ENCODE measurements at regions not wholly inside any gene's neighbourhood (a gene's known extent, or its start where the extent isn't known, plus 50 kb on each side); places are given as distances from the start of the nearest gene placed in this dataset.
"Not testable (repeated sequence)": the region's sequence is repeated elsewhere in the genome, so short reads cannot be mapped to it uniquely, and the experiment has no call there.

DNA sequence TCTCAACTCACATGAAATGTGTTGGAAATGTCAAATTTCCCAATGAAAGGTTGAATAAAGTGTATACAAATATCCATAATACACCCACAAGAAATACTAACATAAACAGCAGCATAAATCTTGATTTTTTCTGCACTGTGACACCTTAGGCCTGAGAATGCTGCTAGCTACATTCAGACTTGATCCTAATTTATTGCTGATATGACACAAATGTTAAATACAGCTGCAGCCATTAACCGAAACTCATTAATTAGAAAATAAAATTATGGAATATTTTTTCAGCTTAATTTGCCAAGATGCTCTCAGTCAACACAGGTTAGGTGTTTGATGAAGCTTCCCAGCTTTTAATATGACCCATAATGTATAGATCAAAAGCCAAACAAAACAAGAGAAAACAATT, 914.3 kb upstream of the C9orf72 start:
- no peak for DNase-seq
- TF ChIP-seq GATA1 (IDR thresholded peaks at IDR 0.05; ENCODE audit: low read depth, low read length) (no peak), POLR2A (IDR thresholded peaks at IDR 0.05; ENCODE audit: low read length) (no peak)

DNA sequence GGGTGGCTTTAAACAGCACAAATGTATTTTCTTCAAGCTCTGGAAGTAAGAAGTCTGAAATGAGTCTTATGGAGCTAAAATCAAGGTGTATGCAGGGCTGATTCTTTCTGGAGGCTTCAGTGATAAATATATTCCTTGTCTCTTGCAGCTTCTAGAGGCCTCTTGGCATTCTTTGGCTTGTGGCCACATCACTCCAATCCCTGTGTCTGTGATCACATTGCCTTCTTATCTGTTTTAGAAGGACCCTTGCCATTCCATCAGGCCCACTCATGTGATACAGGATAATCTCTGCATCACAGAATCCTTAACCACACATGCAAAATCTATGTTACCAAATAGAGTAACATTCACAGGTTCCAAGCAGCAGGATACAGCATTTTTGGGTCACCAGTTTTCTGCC, 917.8 kb upstream of the C9orf72 start:
- DNase-seq: no peak
- no peak for TF ChIP-seq GATA1 (IDR thresholded peaks at IDR 0.05; ENCODE audit: low read depth, low read length)
- no peak for TF ChIP-seq POLR2A (IDR thresholded peaks at IDR 0.05; ENCODE audit: low read length)

DNA sequence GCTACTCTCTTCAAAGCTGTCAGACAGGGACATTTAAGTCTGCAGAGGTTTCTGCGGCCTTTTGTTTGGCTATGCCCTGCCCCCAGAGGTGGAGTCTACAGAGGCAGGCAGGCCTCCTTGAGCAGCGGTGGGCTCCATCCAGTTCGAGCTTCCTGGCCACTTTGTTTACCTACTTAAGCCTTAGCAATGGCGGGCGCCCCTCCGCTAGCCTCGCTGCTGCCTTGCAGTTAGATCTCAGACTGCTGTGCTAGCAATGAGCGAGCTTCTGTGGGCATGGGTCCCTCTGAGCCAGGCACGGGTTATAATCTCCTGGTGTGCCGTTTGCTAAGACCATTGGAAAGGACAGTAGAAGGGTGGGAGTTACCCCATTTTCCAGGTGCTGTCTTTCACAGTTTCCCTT, 924.9 kb upstream of the C9orf72 start:
- DNase-seq: not testable (repeated sequence)

DNA sequence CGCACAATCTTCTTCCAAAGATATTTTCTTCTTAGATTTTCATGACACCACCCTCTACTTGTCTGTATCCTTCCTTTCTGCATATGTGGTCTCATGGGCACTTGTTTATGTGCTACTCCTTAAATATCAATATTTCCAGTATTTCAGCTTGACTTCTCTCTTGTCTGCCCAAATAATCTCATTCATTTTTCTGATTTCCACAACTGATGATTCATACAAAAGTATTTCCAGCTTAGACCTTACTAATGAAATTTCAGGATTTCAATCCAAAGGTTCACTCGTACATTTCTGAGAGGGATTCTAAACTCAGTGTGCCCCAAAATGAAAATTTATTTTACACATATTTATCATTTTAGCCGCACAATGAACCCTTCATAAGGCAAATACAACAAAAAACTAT, 928.9 kb upstream of the C9orf72 start:
- no peak for TF ChIP-seq GATA1 (IDR thresholded peaks at IDR 0.05; ENCODE audit: low read depth, low read length)
- TF ChIP-seq POLR2A (IDR thresholded peaks at IDR 0.05; ENCODE audit: low read length): no peak
- DNase-seq: no peak

DNA sequence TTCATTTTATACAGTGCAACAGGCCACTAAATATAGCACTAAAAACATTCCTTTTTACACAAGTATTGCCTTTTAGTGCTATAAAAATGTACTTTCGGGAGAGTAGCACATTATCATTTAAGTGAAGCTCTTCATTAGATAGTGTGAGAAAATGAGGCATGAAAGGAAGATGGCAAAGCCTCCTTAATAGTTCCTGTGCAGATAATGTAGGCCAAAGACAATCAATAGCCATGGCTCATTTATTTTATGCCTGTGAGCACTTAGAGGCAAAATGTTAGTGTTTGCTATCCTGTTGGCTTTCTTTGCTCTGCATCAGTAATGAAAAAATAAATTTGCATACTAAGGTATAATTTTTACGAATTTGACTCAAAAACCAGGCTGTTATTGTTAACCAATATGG, 929.5 kb upstream of the C9orf72 start:
- DNase-seq: no peak
- no peak for TF ChIP-seq GATA1 (IDR thresholded peaks at IDR 0.05; ENCODE audit: low read depth, low read length)
- TF ChIP-seq POLR2A (IDR thresholded peaks at IDR 0.05; ENCODE audit: low read length): no peak

DNA sequence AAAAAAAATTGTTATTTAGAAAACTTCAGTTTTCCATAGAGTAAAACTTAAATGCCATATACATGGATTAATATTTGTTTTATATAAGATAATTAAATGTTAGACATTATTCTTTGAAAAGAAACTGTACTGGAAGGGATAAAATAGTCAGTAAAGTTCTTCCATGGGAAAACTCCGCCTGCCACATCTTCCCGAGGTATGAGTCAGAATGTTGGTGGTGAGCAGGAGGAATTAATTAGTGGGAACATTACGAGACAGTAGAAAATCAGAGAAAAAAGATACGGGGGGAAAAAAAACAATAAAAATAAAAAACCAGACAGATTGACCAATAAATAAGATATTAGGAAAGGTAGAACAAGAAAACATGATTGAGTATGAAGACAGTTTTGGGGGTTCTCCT, 930.3 kb upstream of the C9orf72 start:
- DNase-seq: no peak
- TF ChIP-seq POLR2A (IDR thresholded peaks at IDR 0.05; ENCODE audit: low read length) (no peak), GATA1 (IDR thresholded peaks at IDR 0.05; ENCODE audit: low read depth, low read length) (no peak)

DNA sequence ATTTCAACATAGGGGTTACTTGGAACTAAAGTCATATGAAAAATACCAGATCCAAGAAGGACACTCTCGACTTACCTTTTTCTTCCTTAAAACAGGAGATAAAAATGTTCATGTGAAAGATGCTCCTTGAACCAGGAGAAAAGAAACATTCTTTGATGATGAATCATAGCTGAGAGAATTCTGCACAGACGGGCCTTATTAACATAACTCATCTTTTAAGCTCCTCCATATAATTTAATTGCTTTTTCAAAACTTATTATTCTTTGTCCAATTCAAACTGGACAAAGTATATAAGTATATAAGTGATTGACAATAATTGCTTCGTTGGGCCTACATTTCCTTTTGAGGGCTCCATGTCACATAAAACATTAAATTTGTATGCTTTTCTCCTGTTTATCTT, 945.2 kb upstream of the C9orf72 start:
- no peak for DNase-seq
- TF ChIP-seq GATA1 (IDR thresholded peaks at IDR 0.05; ENCODE audit: low read depth, low read length) (no peak), POLR2A (IDR thresholded peaks at IDR 0.05; ENCODE audit: low read length) (no peak)

DNA sequence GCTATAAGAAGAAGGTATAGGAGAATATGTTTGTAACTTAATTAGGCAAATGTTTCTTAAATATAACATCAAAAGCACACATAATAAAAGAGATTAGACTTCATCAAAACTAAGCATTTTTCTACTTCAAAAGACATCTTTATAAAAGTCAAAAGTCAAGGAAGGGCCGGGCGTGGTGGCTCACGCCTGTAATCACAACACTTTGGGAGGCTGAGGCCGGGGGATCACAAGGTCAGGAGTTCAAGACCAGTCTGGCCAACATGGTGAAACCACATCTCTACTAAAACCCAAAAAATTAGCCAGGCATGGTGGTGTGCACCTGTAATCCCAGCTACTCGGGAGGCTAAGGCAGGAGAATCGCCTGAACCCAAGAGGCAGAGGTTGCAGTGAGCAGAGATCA, 951.0 kb upstream of the C9orf72 start:
- not testable (repeated sequence) for DNase-seq

DNA sequence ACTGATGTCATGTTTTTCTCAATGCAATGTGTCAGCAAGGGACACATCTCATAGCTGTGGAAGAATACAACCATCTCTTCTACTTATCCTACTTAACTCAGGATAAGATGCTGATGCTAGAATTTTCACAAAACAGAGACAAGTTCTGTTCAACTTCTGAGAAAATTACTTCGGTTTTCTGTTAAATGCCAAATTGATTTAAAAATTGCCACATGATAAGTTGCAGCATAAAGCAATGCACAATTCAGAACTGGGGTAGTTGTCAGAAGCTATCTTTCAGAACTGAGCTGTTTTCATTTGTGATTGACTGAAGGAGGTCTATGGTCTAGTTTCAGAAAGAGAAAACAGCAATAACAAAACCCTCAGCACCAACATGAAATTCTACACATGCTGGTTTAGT, 954.8 kb upstream of the C9orf72 start:
- no peak for DNase-seq
- no peak for TF ChIP-seq GATA1 (IDR thresholded peaks at IDR 0.05; ENCODE audit: low read depth, low read length)
- TF ChIP-seq POLR2A (IDR thresholded peaks at IDR 0.05; ENCODE audit: low read length): no peak

DNA sequence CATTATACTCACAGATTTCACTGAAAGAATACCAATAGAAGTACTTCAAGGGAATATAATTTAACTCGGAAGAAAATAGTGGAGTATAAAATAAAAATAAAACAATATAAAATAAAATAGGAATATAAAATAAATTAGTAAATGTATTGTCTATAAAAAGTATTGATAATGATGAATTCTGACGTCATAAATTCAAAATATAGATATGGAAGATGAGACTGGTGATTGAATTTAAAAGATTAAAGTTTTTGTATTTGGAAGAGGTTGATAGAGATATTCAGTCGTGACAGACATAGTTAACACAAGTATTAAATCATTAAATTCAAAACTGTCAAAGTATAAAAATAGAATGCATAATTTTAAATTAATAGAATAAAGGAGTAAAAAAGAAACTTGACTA, 964.9 kb upstream of the C9orf72 start:
- no peak for TF ChIP-seq POLR2A (IDR thresholded peaks at IDR 0.05; ENCODE audit: low read length)
- TF ChIP-seq GATA1 (IDR thresholded peaks at IDR 0.05; ENCODE audit: low read depth, low read length): no peak
- DNase-seq: no peak

DNA sequence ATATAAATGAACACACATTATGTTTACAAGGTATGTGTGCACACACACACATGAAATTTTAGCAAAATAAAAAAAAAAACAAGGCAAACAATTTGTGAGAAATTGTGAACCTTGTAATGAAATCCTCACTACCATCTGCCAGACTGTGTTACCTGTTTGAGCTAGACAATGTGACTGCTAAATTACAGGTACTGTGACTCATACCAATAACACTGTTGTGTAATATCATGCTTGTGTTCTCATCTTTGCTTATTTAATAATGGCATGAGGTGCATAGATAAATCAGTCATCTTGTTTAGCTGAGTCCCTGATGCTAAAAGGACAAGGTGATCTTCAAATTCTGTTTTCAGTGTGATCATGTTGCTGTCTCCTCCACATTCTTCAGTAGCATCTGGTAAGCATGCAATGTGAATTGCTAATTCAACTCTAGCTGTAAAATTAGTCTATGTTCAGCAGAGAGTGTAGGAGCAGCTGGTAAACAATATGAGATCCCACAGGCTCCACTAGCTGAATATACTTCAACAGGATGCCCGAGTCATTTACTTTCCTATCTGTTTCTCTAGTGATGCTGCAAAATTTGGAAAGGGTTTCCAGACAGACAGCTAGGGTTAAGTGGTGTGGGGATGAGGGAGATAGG, 966.3 kb upstream of the C9orf72 start:
- DNase-seq: no peak
- no peak for TF ChIP-seq GATA1 (IDR thresholded peaks at IDR 0.05; ENCODE audit: low read depth, low read length)
- TF ChIP-seq POLR2A (IDR thresholded peaks at IDR 0.05; ENCODE audit: low read length): no peak

DNA sequence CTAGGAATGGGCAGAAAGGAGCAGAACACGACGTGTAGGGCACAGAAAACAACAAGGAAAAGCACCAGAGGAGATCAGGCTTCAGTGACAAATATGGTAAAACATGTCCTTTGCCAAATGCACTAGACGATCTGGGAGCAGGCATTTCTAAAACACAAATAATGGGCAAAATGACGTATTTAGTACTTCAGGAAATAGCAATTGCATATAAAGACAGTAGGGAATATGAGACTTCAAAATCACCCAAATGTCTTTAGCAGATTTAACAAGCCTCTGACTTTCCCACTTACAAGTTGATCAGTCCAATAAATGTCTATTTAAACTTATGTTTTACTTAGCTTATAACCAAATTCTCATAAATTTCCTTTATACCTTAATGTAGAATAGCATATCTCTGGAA, 969.6 kb upstream of the C9orf72 start:
- TF ChIP-seq GATA1 (IDR thresholded peaks at IDR 0.05; ENCODE audit: low read depth, low read length) (no peak), POLR2A (IDR thresholded peaks at IDR 0.05; ENCODE audit: low read length) (no peak)
- DNase-seq: no peak

DNA sequence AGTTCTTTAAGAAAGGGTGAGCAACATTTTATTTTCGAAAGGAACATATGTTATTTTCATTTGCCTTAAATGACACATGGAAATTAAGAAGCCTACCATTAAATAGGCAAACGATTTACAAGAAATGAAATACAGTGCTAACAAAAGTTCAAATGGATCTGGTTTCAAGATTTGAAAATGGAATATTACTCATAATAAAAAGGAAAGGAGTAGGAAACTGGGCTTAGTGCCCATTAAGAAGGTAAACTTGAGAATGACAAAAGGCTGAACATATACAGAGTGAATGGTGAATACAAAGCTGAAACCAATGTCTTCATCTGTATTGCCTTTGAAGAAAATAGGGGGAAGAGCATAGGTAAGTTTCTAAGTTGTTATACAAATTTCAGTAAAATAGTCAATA, 974.2 kb upstream of the C9orf72 start:
- DNase-seq: no peak
- TF ChIP-seq POLR2A (IDR thresholded peaks at IDR 0.05; ENCODE audit: low read length): no peak

DNA sequence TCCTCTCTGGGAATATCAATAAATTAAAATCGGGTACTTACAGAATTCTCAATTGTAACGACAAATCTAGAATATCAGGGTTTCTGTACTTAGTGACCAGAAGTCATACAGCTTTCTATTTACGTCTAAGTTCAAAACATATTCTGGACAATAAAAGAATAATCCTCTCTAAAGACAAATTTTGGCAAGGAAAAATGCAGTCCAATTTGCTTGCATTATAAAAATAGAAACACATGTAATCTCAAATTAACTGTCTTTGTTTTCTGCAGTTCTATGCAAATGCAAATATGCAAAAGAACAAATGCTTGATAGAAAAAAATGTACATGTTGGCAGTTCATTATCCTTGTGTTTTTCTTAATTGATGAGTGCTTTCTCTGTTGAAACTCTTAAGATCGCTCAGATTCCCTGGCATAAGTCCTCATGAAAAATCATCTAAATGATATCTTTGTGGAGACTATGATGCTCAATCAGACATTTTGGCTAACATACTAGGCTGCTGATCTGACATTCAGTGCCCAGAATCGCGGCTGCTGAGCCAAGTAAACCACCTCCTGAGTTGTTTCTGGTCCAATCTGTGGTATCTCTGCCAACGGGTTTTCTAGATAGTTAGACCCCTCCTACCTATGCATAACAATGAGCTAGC, 990.1 kb upstream of the C9orf72 start:
- no peak for TF ChIP-seq GATA1 (IDR thresholded peaks at IDR 0.05; ENCODE audit: low read depth, low read length)
- no peak for TF ChIP-seq POLR2A (IDR thresholded peaks at IDR 0.05; ENCODE audit: low read length)
- DNase-seq: no peak

DNA sequence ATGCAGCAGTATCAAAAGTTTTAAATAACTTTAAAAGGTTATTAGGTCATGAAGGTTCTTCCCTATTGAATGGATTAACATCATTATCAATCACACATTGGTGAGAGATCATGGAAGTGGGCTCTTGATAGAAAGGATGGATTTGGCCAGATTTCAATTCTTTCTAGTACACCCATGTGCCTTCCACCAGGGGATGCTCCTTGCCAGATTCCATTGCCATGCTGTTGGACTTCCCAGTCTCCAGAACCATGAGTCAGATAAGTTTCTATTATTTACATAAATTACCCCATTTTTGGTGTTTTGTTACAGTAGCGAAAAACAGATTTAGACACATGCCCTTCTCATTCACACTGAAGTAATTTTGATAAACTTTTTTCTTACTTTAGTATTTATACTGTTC, 1010.6 kb upstream of the C9orf72 start:
- TF ChIP-seq POLR2A (IDR thresholded peaks at IDR 0.05; ENCODE audit: low read length): no peak
- TF ChIP-seq GATA1 (IDR thresholded peaks at IDR 0.05; ENCODE audit: low read depth, low read length): no peak
- DNase-seq: no peak

DNA sequence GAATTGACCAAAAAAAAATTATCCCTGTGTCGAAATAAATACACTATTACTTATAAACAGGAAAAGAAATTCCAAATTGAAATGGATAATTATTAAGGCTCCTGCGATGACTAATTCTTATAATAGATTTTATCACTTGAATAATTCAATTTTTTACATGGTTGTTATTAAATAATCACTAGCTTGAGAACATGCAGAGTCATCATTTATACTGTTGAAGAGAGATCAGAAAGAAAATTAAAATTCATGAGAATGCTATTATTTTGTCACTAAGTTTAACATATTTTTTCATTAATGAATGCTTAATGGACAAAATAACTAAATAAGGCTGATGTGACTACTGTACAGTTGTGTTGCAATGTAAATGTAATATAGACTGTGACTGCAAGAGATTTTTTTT, 1011.3 kb upstream of the C9orf72 start:
- TF ChIP-seq GATA1 (IDR thresholded peaks at IDR 0.05; ENCODE audit: low read depth, low read length): no peak
- TF ChIP-seq POLR2A (IDR thresholded peaks at IDR 0.05; ENCODE audit: low read length): no peak
- DNase-seq: no peak

Data from erythroblast (primary cell).